Nephron progenitor cell (in vitro differentiated cells): ENCODE measurements at regions not wholly inside any gene's neighbourhood (a gene's known extent, or its start where the extent isn't known, plus 50 kb on each side); places are given as distances from the start of the nearest gene placed in this dataset.

Source experiments
- DNase-seq: peaks from one replicate; pipeline ENCODE4 v3.0.0; 2021
- H3K27ac Mint-ChIP-seq: 2 replicates; pipeline ENCODE4 v1.8.0; 2021; ENCODE audit warnings: mild to moderate bottlenecking, moderate library complexity, mixed read lengths
- H3K27me3 Mint-ChIP-seq: 2 replicates; pipeline ENCODE4 v1.8.0; 2021; ENCODE audit warnings: mild to moderate bottlenecking, low read depth, mixed read lengths; ENCODE audit not compliant: poor library complexity
- H3K36me3 Mint-ChIP-seq: 2 replicates; pipeline ENCODE4 v1.8.0; 2021; ENCODE audit warnings: low read depth, mixed read lengths
- H3K4me1 Mint-ChIP-seq: 2 replicates; pipeline ENCODE4 v1.8.0; 2021; ENCODE audit warnings: mixed read lengths
- H3K4me3 Mint-ChIP-seq: 2 replicates; pipeline ENCODE4 v1.8.0; 2021; ENCODE audit warnings: mild to moderate bottlenecking, moderate library complexity, mixed read lengths
- H3K9me3 Mint-ChIP-seq: 2 replicates; pipeline ENCODE4 v1.8.0; 2021; ENCODE audit warnings: mild to moderate bottlenecking, moderate library complexity, mixed read lengths
- CTCF ChIP-seq: fragments of 200-600 bp; sonication (generic); IDR thresholded peaks from 2 replicates; pipeline ENCODE4 v1.5.0; 2021; ENCODE audit warnings: antibody characterized with exemption

- Mint-ChIP-seq H3K27me3 (peaks cover 51% of the 10 kb centered on the region), H3K4me1 (peaks cover 43% of the 10 kb centered on the region), H3K36me3 (no peaks in the 10 kb centered on the region), H3K9me3 (peaks cover 2% of the 10 kb centered on the region), H3K4me3 (no peak overlapping the region), H3K27ac (no peak overlapping the region)
- DNase-seq: no peak
- TF ChIP-seq CTCF: no peak
Measured at GRCh38 chr6:10272591-10272990, 142.3 kb downstream of the TFAP2A start.

- no peak for DNase-seq
- Mint-ChIP-seq H3K27me3 (peaks cover 57% of the 10 kb centered on the region), H3K9me3 (no peaks in the 10 kb centered on the region), H3K27ac (no peak overlapping the region), H3K36me3 (no peaks in the 10 kb centered on the region), H3K4me1 (peaks cover 38% of the 10 kb centered on the region), H3K4me3 (no peak overlapping the region)
- TF ChIP-seq CTCF: no peak
Measured at GRCh38 chr6:10271982-10272381, 142.9 kb downstream of the TFAP2A start.

- H3K4me1 Mint-ChIP-seq: peaks cover 25% of the 10 kb centered on the region
- H3K9me3 Mint-ChIP-seq: peaks cover 11% of the 10 kb centered on the region
- no peaks in the 10 kb centered on the region for H3K36me3 Mint-ChIP-seq
- TF ChIP-seq CTCF: no peak
- H3K27ac Mint-ChIP-seq: no peak overlapping the region
- H3K27me3 Mint-ChIP-seq: peaks cover 70% of the 10 kb centered on the region
- DNase-seq: no peak
- H3K4me3 Mint-ChIP-seq: no peak overlapping the region
Measured at GRCh38 chr6:10269814-10270472, 144.9 kb downstream of the TFAP2A start.

- no peak for TF ChIP-seq CTCF
- peaks cover 65% of the 10 kb centered on the region for H3K27me3 Mint-ChIP-seq
- H3K27ac Mint-ChIP-seq: no peak overlapping the region
- peaks cover 11% of the 10 kb centered on the region for H3K9me3 Mint-ChIP-seq
- H3K4me3 Mint-ChIP-seq: peak overlapping the region; percentile 60
- no peaks in the 10 kb centered on the region for H3K36me3 Mint-ChIP-seq
- H3K4me1 Mint-ChIP-seq: peaks cover 25% of the 10 kb centered on the region
- peak; percentile 32 for DNase-seq
Measured at GRCh38 chr6:10268611-10269310, 146.1 kb downstream of the TFAP2A start.

GRCh38 chr6:10268111-10268510 is 146.8 kb downstream of the TFAP2A start:
- Mint-ChIP-seq H3K4me3 (peak overlapping the region; percentile 60), H3K4me1 (peaks cover 20% of the 10 kb centered on the region), H3K9me3 (peaks cover 11% of the 10 kb centered on the region), H3K27me3 (peaks cover 66% of the 10 kb centered on the region), H3K27ac (no peak overlapping the region), H3K36me3 (no peaks in the 10 kb centered on the region)
- TF ChIP-seq CTCF: no peak
- no peak for DNase-seq

GRCh38 chr6:10266462-10266861 is 148.4 kb downstream of the TFAP2A start:
- Mint-ChIP-seq H3K4me1 (peaks cover 13% of the 10 kb centered on the region), H3K4me3 (no peak overlapping the region), H3K36me3 (no peaks in the 10 kb centered on the region), H3K27ac (no peak overlapping the region), H3K27me3 (peaks cover 60% of the 10 kb centered on the region), H3K9me3 (peaks cover 11% of the 10 kb centered on the region)
- DNase-seq: no peak
- no peak for TF ChIP-seq CTCF
